MM.1S (cell line): ENCODE measurements at regions not wholly inside any gene's neighbourhood (a gene's known extent, or its start where the extent isn't known, plus 50 kb on each side); places are given as distances from the start of the nearest gene placed in this dataset.

Experiments used
- DNase-seq: peaks from one replicate; pipeline ENCODE4 v3.0.0-alpha.2; 2015
- H2AFZ ChIP-seq: fragments of 300-600 bp; sonication (generic); 2 replicates; pipeline ENCODE4 v1.6.0; 2016; ENCODE audit warnings: antibody characterized with exemption, low read length
- H3F3A ChIP-seq: fragments of 300-600 bp; sonication (generic); 2 replicates; pipeline ENCODE4 v1.6.1; 2016; ENCODE audit warnings: mild to moderate bottlenecking, antibody characterized with exemption, low read length, moderate library complexity, mixed read lengths; ENCODE audit not compliant: insufficient read depth
- H3K27ac ChIP-seq: fragments of 300-600 bp; sonication (generic); 2 replicates; pipeline ENCODE4 v1.5.1; 2016; ENCODE audit warnings: mild to moderate bottlenecking, low read length
- H3K27me3 ChIP-seq: fragments of 300-600 bp; sonication (generic); replicated peaks from 2 replicates; pipeline ENCODE4 v1.6.0; 2016; ENCODE audit warnings: low read length; ENCODE audit not compliant: insufficient read depth
- H3K36me3 ChIP-seq: fragments of 300-600 bp; sonication (generic); replicated peaks from 2 replicates; pipeline ENCODE4 v1.6.1; 2016; ENCODE audit warnings: mild to moderate bottlenecking, low read length, mixed read lengths; ENCODE audit not compliant: insufficient read depth
- H3K4me1 ChIP-seq: fragments of 300-600 bp; sonication (generic); 2 replicates; pipeline ENCODE4 v1.6.1; 2016; ENCODE audit warnings: low read length, mixed read lengths
- H3K4me2 ChIP-seq: fragments of 300-600 bp; sonication (generic); 2 replicates; pipeline ENCODE4 v1.6.0; 2016; ENCODE audit warnings: low read depth, low read length
- H3K4me3 ChIP-seq: fragments of 300-600 bp; sonication (generic); 2 replicates; pipeline ENCODE4 v1.5.1; 2016; ENCODE audit warnings: low read length, mixed read lengths
- H3K79me2 ChIP-seq: fragments of 300-600 bp; sonication (generic); 2 replicates; pipeline ENCODE4 v1.6.1; 2016; ENCODE audit warnings: mixed run types, low read length, mixed read lengths
- H3K9ac ChIP-seq: fragments of 300-600 bp; sonication (generic); 2 replicates; pipeline ENCODE4 v1.6.1; 2016; ENCODE audit warnings: low read length, mixed read lengths
- H3K9me2 ChIP-seq: fragments of 300-600 bp; sonication (generic); replicated peaks from 2 replicates; pipeline ENCODE4 v1.6.1; 2016; ENCODE audit warnings: mild to moderate bottlenecking, low read length, mixed read lengths; ENCODE audit not compliant: insufficient read depth
- H3K9me3 ChIP-seq: fragments of 300-600 bp; sonication (generic); replicated peaks from 2 replicates; pipeline ENCODE4 v1.6.1; 2016; ENCODE audit warnings: mild to moderate bottlenecking, low read length, mixed read lengths; ENCODE audit not compliant: insufficient read depth
- H4K20me1 ChIP-seq: fragments of 300-600 bp; sonication (generic); 2 replicates; pipeline ENCODE4 v1.6.1; 2016; ENCODE audit warnings: mild to moderate bottlenecking, low read length, moderate library complexity, mixed read lengths; ENCODE audit not compliant: insufficient read depth
- CTCF ChIP-seq: fragments of 300-600 bp; sonication (generic); IDR thresholded peaks from 2 replicates; pipeline ENCODE4 v1.5.1; 2016; ENCODE audit warnings: antibody characterized with exemption, low read length, mixed read lengths
- EZH2 ChIP-seq: fragments of 300-600 bp; sonication (generic); optimal IDR thresholded peaks from 2 replicates; pipeline ENCODE3; 2017; ENCODE audit warnings: low read depth, mild to moderate bottlenecking, antibody characterized with exemption, low read length, mixed read lengths
- EZH2phosphoT487 ChIP-seq: fragments of 300-600 bp; sonication (generic); IDR thresholded peaks from 2 replicates; pipeline ENCODE4 v1.6.1; 2018; ENCODE audit warnings: antibody characterized with exemption, low read length

- H3K9me2 ChIP-seq: no peaks in the 10 kb centered on the region
- no peaks in the 10 kb centered on the region for H3F3A ChIP-seq
- TF ChIP-seq EZH2phosphoT487: no peak
- TF ChIP-seq CTCF: no peak
- TF ChIP-seq EZH2: no peak
- H3K4me1 ChIP-seq: no peaks in the 10 kb centered on the region
- H3K9me3 ChIP-seq: no peaks in the 10 kb centered on the region
- H3K9ac ChIP-seq: no peak overlapping the region
- H3K27ac ChIP-seq: no peak overlapping the region
- H3K79me2 ChIP-seq: no peaks in the 10 kb centered on the region
- H2AFZ ChIP-seq: no peak overlapping the region
- H3K27me3 ChIP-seq: no peaks in the 10 kb centered on the region
- no peaks in the 10 kb centered on the region for H3K36me3 ChIP-seq
- H3K4me3 ChIP-seq: no peak overlapping the region
- no peak overlapping the region for H3K4me2 ChIP-seq
- no peaks in the 10 kb centered on the region for H4K20me1 ChIP-seq
- no peak for DNase-seq
Measured at GRCh38 chr5:152673601-152674000, 268.5 kb upstream of the NMUR2 start.

- Histone ChIP-seq H3K36me3 (no peaks in the 10 kb centered on the region), H3K4me1 (no peaks in the 10 kb centered on the region), H3K9me3 (no peaks in the 10 kb centered on the region), H3K79me2 (no peaks in the 10 kb centered on the region), H3K27me3 (no peaks in the 10 kb centered on the region), H3K4me2 (no peak overlapping the region), H3F3A (no peaks in the 10 kb centered on the region), H3K27ac (no peak overlapping the region), H2AFZ (no peak overlapping the region), H3K9me2 (no peaks in the 10 kb centered on the region), H3K4me3 (no peak overlapping the region), H4K20me1 (no peaks in the 10 kb centered on the region), H3K9ac (no peak overlapping the region)
- TF ChIP-seq EZH2phosphoT487: no peak
- no peak for TF ChIP-seq CTCF
- no peak for TF ChIP-seq EZH2
- no peak for DNase-seq
Measured at GRCh38 chr5:152674403-152674802, 269.3 kb upstream of the NMUR2 start.

GRCh38 chr5:152676196-152676595, 271.1 kb upstream of the NMUR2 start:
- TF ChIP-seq EZH2 (no peak), CTCF (no peak), EZH2phosphoT487 (no peak)
- Histone ChIP-seq H3K4me1 (no peaks in the 10 kb centered on the region), H3K27me3 (no peaks in the 10 kb centered on the region), H3K9me2 (no peaks in the 10 kb centered on the region), H3K4me3 (no peak overlapping the region), H3K79me2 (no peaks in the 10 kb centered on the region), H3K9me3 (no peaks in the 10 kb centered on the region), H4K20me1 (no peaks in the 10 kb centered on the region), H2AFZ (no peak overlapping the region), H3K27ac (no peak overlapping the region), H3K36me3 (no peaks in the 10 kb centered on the region), H3K9ac (no peak overlapping the region), H3F3A (no peaks in the 10 kb centered on the region), H3K4me2 (no peak overlapping the region)
- DNase-seq: no peak
